HG03060 (cell line): ENCODE measurements at regions not wholly inside any gene's neighbourhood (a gene's known extent, or its start where the extent isn't known, plus 50 kb on each side); places are given as distances from the start of the nearest gene placed in this dataset.
"Not testable (repeated sequence)": the region's sequence is repeated elsewhere in the genome, so short reads cannot be mapped to it uniquely, and the experiment has no call there.

Experiments
- ATAC-seq: cut with Tn5 transposase; IDR thresholded peaks from one replicate; pipeline ENCODE4 v1.9.1; 2021; ENCODE audit warnings: low read depth, moderate number of reproducible peaks; ENCODE audit not compliant: unreplicated experiment

DNA sequence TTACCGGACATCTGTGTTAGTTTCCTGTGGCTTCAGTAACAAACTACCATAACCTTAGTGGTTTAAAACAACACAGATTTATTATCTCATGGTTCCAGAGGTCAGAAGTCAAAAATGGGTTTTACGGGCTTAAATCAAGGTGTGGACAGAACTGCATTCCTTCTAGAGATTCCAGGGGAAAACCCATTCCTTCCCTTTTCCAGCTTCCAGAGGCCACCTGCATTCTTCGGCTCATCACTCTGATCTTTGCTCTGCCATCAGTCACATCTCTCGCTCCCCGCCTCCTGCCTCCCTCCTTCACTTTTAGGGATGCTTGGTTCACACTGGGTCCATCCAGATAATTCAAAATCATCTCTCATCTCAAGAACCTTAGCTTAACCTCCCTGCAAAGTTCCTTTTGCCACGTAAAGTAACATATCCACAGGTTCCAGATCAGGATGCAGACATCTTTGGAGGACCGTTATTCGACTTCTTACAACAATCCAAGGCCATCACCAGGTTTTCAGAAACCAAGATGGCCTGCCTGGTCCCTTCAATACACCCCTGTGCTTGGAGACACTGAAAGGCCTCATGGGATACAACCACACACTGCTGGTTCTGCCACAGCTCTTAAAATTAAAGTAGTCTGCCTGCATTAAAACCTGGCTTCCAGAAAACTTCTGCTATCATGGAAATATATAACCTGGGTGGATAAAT, 225.9 kb upstream of the MYO3A start:
- no peak for ATAC-seq

DNA sequence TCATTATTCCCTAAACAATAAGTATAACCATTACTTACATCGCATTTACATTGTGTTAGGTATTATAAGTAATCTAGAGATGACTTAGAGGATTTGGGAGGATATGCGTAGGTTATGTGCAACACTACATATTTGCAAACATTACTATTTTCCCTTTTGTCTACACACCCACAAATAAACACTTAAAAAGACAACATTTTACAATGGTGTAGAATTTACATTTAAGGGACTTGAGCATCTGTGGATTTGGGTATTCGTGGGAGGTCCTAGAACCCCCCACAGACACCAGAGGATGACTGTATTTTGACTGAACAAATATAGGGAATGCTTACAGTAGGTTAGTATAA, 220.2 kb upstream of the MYO3A start:
- no peak for ATAC-seq

DNA sequence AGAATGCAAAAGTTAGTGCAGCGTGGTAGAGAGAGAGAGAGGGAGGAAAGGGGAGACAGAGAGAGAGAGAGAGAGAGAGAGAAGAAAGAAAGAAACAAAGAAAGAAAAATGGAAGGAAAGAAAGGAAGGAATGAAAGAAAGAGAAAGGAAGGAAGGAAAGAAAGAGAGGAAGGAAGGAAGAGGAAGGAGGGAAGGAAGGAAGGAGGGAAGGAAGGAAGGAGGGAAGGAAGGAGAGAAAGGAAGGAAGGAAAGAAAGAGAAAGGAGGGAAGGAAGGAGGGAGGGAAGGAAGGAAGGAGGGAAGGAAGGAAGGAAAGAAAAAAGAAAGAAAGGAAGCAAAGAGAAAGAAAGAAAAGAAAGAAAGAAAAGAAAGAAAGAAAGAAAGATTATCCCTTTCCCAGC, 209.8 kb upstream of the MYO3A start:
- no peak for ATAC-seq

DNA sequence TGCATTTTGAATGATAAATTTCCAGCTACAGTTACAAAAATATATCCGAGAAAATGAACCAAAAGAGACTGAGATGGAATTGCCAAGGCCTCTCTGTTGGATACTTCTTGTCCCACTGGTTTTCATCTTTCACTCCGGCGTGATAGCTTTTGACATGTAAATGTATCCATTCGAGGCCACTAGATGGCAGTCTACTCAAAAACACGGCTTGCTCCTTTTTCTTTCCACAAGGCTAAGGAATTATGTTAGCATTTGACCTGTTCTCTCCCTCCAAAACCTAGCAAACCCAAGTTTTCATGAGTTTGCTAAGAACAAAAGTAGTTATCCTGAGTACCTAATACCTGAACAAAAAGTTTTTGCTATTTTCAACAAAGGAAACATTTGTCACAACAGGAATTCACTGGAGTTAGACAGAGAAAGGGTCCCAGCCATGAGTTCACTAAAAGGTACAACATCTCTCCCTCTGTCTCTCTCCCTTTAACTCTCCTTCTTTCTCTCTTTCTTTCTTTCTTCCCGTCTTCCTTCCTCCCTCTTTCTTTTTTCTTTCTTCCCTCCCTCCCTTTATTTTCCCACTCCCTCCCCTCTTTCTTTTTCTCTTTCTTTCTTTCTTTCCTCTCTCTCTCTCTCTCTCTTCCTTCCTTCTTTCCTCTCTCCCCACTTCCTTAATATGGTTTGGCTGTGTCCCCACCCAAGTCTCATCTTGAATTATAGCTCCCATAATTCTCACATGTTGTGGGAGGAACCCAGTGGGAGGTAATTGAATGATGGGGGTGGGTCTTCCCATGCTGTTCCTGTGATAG, 207.9 kb upstream of the MYO3A start:
- ATAC-seq: no peak

DNA sequence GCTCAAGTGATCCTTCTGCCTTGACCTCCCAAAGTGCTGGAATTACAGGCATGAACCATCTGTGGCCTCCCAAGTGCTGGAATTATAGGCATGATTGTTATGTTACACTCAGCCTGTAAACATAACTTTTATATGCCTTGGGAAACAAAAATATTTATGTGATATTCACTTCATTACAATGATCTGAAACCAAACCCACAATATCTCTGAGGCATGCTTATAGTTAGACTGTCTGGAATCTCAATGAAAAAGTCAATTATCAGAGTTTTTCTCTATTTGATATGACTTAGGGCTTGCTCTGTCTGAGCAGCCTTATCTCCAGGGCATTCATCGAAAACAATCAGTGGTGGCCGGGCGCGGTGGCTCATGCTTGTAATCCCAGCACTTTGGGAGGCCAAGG, 195.3 kb upstream of the MYO3A start:
- ATAC-seq: no peak

DNA sequence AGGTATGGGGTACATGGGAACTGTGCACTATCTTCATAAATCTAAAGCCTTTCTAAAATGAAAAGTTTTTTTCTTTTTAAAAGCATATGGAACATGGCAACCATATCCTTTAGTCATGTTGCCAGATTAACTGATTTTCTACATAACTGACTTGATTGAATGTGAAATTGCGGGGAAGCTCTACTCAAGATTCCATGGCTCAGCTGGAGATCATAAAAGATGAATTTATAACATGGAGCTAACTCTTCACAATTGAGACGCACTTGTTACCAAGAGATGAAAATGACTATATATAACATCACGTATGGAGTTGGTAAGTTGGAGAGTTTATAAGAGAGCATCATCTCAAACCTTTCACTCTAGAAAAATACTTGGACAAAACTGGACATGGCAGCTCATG, 190.2 kb upstream of the MYO3A start:
- no peak for ATAC-seq

DNA sequence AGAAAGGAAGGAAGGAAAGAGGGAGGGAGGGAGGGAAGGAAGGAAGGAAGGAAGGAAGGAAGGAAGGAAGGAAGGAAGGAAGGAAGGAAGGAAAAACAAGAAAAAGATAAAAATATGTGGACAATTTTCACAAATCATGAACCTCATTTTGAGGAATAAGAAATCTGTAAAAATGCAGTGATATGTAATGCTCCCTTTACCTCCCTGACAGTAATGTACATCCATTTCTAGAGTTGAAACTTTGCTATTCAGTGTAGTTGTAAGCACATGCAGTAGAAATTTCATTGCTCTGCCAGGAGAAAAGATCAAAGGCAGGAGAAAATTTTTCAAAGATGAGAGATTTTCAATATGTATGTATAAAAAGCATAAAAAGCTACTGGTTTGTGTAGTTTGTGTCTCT, 189.5 kb upstream of the MYO3A start:
- no peak for ATAC-seq

DNA sequence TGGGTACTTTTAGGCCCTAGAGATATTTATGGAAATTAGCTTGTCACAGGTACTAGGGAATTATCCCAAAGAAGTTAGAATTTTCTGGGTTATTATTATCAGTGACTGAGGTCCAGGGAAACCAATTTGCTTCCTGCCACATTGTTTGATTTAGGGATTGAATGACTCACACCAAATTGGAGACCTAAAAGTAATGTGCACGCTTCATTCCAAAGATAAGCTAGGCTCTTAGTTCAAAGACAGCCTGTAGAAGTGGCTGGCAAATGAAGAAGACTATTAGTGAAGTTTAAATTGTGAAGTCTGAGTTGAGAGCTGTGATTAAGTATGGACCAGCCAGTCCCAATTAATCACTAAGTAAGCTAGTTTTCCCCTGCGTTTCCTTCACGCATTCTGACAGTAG, 188.1 kb upstream of the MYO3A start:
- no peak for ATAC-seq

DNA sequence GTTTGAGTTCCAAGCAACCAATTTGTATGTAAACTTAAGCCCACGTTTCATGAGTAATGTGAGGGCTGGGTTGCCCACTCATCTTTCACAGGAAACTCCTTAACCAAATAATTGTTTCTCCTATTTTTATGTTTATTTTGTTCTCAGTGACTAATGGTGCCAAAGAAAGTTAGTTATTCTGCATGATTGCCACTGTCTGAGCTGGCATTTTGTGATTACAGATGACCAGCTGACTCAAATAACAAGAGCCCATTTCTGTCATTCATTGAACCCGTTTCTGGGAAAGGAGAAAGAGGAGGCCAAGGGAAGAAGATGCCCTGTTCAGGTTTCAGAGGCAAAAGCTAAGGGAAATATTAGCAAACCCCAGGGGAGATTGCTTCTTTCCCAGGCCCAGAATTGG, 186.9 kb upstream of the MYO3A start:
- no peak for ATAC-seq

DNA sequence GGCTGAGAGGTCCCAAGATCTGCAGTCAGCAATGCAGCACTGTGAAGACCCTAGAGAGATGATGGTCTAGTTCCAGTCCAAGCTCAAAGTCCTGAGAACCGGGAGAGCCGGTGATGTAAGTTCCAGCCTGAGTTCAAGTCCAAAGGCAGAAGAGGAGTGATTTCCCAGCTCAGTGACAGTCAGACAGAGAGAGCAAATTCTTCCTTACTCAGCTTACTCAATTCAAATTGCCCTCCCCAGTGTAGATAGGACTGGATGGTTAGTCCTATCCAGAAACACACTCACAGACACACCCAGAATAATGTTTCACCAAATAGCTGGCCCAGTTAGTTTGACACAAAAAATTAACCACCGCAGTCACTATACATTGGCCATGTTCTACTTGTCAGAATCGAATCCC, 185.5 kb upstream of the MYO3A start:
- ATAC-seq: no peak

DNA sequence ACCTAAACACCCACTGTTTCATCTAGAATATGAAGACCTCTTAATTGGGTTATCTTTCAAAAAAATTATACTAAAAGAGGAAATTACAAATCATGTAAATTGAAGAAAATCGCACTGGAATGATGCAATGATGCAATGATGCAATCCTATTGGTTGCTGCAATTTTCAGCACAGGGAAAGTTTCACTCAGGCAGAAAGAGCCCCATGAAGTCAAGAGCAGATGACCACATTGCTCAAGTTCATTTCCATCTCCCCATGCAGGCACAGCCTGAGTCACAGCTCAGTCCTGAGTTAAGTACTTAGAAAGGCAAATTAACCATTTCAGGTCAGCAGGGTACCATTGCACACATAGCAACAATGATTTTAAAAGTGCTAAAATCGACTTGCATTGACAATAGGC, 180.3 kb upstream of the MYO3A start:
- no peak for ATAC-seq

DNA sequence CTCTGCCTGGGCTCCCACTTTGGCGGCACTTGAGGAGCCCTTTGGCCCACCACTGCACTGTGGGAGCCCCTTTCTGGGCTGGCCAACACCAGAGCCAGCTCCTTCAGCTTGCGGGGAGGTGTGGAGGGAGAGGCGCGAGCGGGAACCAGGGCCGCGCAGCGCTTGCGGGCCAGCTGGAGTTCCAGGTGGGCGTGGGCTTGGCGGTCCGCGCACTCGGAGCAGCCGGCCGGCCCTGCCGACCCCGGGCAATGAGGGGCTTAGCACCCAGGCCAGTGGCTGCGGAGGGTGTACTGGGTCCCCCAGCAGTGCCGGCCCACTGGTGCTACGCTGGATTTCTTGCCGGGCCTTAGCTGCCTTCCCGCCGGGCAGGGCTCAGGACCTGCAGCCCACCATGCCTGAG, 178.2 kb upstream of the MYO3A start:
- ATAC-seq: not testable (repeated sequence)

DNA sequence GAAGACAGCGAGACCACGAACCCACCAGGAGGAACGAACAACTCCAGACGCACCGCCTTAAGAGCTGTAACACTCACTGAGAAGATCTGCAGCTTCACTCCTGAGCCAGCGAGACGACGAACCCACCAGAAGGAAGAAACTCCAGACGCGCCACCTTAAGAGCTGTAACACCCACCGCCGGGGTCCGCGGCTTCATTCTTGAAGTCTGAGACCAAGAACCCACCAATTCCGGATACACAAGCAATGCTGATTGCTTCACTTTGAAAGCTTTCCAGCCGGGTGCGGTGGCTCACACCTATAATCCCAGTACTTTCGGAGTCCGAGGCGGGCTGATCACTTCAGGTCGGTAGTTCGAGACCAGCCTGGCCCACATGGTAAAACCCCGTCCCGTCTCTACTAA, 177.2 kb upstream of the MYO3A start:
- ATAC-seq: no peak

DNA sequence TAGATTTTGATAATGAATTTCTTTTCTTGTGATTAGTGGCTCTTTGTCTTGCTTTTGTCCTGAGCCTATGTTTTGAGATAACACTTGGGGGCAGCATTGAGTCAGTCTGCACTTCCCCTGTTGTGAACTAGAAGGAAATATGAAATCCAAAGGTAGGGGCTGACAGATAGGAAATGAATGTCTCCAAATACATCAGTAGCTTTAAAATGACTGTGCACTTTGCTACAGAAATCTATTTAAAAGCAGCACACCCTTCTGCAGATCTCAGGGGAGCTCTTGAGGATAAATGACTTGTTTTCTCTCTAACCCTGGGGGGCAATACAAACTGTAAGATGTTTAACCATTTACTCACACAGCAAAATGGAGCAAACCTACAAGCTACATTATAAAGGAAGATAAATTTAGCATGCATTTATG, 176.0 kb upstream of the MYO3A start:
- no peak for ATAC-seq

DNA sequence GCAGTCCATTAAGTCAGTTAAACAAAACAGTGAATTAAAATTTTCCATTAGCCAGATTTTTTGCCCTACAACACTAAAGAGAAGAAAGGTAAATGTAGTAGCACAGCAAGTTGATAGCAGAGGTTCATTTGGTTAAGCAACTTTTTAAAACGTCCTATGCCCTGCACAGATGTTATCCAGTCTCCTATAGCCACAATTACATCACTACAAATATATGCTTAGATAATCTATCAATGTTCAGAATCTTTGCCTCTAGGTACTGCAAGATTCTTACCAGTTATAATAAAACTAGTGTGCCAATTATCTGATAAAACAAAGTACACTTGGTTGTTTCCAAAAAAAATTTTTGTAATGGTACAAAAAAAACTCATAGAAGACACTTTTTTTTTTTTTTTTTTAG, 175.5 kb upstream of the MYO3A start:
- no peak for ATAC-seq

DNA sequence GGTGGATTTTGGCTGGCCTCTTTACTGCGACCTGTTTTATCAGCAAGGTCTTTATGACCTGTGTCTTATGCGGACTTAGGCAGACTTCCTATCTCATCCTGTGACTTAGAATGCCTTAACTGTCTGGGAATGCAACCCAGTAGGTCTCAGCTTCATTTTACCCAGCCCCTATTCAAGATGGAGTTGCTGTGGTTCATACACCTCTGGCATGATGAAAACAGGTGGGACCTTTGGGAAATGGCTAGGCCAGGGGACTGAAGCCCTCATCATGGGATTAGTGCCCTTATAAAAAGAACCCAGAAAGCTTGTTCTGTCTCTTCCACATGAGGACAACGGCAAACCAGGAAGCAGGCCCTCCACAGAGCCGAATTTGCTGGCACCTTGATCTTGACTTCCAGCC, 172.1 kb upstream of the MYO3A start:
- ATAC-seq: no peak

DNA sequence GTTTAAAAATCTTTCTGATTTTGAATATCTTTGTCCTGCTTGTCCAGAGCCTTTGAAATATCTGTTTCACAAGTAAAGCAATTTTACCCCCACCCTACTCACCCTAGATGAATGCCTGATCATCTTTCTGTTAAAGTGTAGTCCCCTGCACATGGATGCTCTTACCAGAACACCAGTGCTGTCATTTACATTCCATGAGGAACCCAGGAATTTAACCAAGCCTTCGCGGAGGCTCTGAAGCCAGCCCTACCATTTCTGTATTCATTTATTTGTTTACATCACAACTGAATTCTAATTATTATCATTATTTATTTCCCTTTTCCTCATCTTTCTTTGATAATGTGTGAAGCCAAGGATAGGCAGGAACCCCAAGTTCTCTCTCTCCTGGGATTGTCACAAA, 167.8 kb upstream of the MYO3A start:
- ATAC-seq: no peak

DNA sequence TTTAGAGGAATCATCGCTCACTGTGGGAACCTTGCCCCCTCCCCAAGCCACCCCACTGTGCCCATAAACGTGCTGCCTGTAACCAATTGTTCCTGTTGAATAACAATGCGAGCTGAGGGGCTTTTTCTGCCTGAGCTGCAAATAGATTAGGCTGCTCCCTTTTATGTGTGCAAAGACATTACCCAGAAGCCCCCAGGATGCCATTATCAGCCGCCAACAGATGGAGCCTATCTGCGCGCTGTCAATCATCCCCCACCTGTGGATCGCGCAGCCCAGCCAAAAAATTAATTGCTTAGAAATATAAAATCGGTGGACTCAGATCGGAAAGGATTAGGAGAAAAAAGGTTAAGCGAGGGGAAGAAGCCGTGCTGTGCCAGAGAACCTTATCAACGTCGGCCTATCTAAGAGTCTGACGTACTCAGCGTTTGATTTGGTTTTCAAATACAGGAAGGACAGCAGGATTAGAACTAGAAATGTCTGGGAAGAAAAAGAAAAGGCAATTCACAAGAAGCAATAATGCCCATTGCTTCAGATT, 167.3 kb upstream of the MYO3A start:
- ATAC-seq: no peak

DNA sequence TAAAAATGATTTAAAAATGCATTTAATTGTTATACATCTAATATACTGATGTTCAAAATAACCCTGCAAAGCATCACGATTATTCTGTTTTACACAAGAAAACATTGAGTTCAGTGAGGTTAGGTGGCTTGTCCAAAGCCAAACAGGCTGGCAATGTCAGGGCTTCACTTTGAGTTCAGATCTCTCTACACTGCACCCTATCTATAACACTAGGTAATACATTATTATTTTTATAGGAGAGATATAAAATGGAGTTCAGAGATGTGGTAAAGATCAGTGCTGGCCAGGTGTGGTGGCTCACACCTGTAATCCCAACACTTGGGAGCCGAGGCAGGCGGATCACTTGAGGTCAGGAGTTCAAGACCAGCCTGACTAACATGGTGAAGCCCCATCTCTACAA, 165.9 kb upstream of the MYO3A start:
- ATAC-seq: no peak

DNA sequence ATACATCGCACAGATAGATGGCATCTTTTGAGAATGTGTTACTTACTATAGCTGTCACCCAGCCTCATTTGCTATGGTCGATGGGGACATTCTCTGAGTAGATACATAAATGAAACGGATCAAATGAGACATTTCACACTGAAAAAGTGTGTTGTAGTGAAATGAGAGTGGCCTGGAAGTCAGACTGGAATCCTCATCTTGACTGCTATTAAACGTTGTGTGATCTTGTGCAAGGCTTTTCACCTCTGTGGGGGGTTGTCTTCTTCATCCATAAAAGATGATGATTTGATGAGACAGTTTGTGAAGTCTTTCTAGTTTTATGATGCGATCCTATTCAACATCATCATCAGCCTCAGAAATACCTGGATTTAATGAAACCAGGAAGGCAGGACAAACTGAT, 155.4 kb upstream of the MYO3A start:
- no peak for ATAC-seq

DNA sequence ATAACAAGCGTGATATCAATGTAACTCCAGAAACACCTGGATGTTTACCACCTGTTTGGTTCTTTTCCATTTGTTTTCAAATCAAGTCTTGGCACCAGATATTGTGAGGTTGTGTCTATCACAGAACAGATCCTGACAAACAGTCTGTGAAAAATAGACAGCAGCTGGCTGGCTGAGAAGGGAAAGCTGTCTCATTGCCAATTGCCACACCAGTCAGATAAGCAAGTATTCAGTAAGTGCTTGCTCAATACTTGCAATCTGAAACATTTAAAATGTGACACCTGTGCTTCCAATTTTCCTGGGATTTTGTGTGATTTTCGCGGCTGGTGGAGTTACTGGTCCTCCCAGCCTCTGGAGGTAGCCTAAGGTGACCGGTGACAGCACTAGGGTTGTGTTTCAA, 147.9 kb upstream of the MYO3A start:
- no peak for ATAC-seq

DNA sequence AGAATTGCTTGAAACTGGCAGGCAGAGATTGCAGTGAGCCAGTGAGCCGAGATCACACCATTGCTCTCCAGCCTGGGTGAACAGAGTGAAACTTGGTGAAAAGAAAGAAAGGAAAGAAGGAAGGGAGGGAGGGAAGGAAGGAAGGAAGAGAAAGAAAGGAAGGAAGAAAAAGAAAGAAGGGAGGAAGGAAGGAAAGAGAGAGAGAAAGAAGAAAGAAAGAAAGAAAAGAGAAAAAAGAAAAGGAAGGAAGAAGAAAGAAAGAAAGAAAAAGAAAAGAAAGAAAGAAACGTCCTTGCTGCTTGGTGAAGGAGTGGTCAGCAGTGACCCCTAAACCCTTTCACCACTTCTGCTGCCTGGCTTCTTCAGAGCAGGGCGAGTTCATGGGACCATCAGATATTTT, 147.1 kb upstream of the MYO3A start:
- no peak for ATAC-seq
